Nephron progenitor cell (in vitro differentiated cells): ENCODE measurements at regions not wholly inside any gene's neighbourhood (a gene's known extent, or its start where the extent isn't known, plus 50 kb on each side); places are given as distances from the start of the nearest gene placed in this dataset.
"Not testable (repeated sequence)": the region's sequence is repeated elsewhere in the genome, so short reads cannot be mapped to it uniquely, and the experiment has no call there.

Experiments used
- DNase-seq: peaks from one replicate; pipeline ENCODE4 v3.0.0; 2021
- H3K27ac Mint-ChIP-seq: 2 replicates; pipeline ENCODE4 v1.8.0; 2021; ENCODE audit warnings: mild to moderate bottlenecking, moderate library complexity, mixed read lengths
- H3K27me3 Mint-ChIP-seq: 2 replicates; pipeline ENCODE4 v1.8.0; 2021; ENCODE audit warnings: mild to moderate bottlenecking, low read depth, mixed read lengths; ENCODE audit not compliant: poor library complexity
- H3K36me3 Mint-ChIP-seq: 2 replicates; pipeline ENCODE4 v1.8.0; 2021; ENCODE audit warnings: low read depth, mixed read lengths
- H3K4me1 Mint-ChIP-seq: 2 replicates; pipeline ENCODE4 v1.8.0; 2021; ENCODE audit warnings: mixed read lengths
- H3K4me3 Mint-ChIP-seq: 2 replicates; pipeline ENCODE4 v1.8.0; 2021; ENCODE audit warnings: mild to moderate bottlenecking, moderate library complexity, mixed read lengths
- H3K9me3 Mint-ChIP-seq: 2 replicates; pipeline ENCODE4 v1.8.0; 2021; ENCODE audit warnings: mild to moderate bottlenecking, moderate library complexity, mixed read lengths
- CTCF ChIP-seq: fragments of 200-600 bp; sonication (generic); IDR thresholded peaks from 2 replicates; pipeline ENCODE4 v1.5.0; 2021; ENCODE audit warnings: antibody characterized with exemption

- H3K27ac Mint-ChIP-seq: no peak overlapping the region
- TF ChIP-seq CTCF: no peak
- H3K27me3 Mint-ChIP-seq: peaks cover 30% of the 10 kb centered on the region
- no peak overlapping the region for H3K4me3 Mint-ChIP-seq
- no peaks in the 10 kb centered on the region for H3K36me3 Mint-ChIP-seq
- no peaks in the 10 kb centered on the region for H3K4me1 Mint-ChIP-seq
- no peak for DNase-seq
- H3K9me3 Mint-ChIP-seq: no peaks in the 10 kb centered on the region
Observed at GRCh38 chr21:33135925-33136324, 66.0 kb downstream of the OLIG1 start.

GRCh38 chr21:33136847-33137502 lies 67.0 kb downstream of the OLIG1 start:
- TF ChIP-seq CTCF: no peak

GRCh38 chr21:33139084-33139483 lies 69.1 kb downstream of the OLIG1 start:
- H3K4me3 Mint-ChIP-seq: no peak overlapping the region
- H3K9me3 Mint-ChIP-seq: no peaks in the 10 kb centered on the region
- H3K27me3 Mint-ChIP-seq: peaks cover 22% of the 10 kb centered on the region
- TF ChIP-seq CTCF: no peak
- H3K36me3 Mint-ChIP-seq: no peaks in the 10 kb centered on the region
- no peaks in the 10 kb centered on the region for H3K4me1 Mint-ChIP-seq
- no peak overlapping the region for H3K27ac Mint-ChIP-seq
- no peak for DNase-seq

More at GRCh38 chr21:33136847-33137502, 67.0 kb downstream of the OLIG1 start:
- H3K27ac Mint-ChIP-seq: no peak overlapping the region
- DNase-seq: no peak
- no peaks in the 10 kb centered on the region for H3K9me3 Mint-ChIP-seq
- peaks cover 32% of the 10 kb centered on the region for H3K27me3 Mint-ChIP-seq
- no peaks in the 10 kb centered on the region for H3K4me1 Mint-ChIP-seq
- no peak overlapping the region for H3K4me3 Mint-ChIP-seq
- H3K36me3 Mint-ChIP-seq: no peaks in the 10 kb centered on the region

- Mint-ChIP-seq H3K4me1 (no peaks in the 10 kb centered on the region), H3K36me3 (no peaks in the 10 kb centered on the region), H3K27me3 (peaks cover 23% of the 10 kb centered on the region), H3K27ac (no peak overlapping the region), H3K9me3 (no peaks in the 10 kb centered on the region), H3K4me3 (no peak overlapping the region)
- TF ChIP-seq CTCF: no peak
- no peak for DNase-seq
Observed at GRCh38 chr21:33140288-33140687, 70.3 kb downstream of the OLIG1 start.

GRCh38 chr21:33146467-33146866 lies 76.5 kb downstream of the OLIG1 start:
- no peak overlapping the region for H3K4me3 Mint-ChIP-seq
- no peak overlapping the region for H3K27ac Mint-ChIP-seq
- TF ChIP-seq CTCF: no peak
- H3K9me3 Mint-ChIP-seq: no peaks in the 10 kb centered on the region
- no peaks in the 10 kb centered on the region for H3K36me3 Mint-ChIP-seq
- no peak for DNase-seq
- H3K4me1 Mint-ChIP-seq: no peaks in the 10 kb centered on the region
- peaks cover 33% of the 10 kb centered on the region for H3K27me3 Mint-ChIP-seq

- H3K4me3 Mint-ChIP-seq: no peak overlapping the region
- H3K4me1 Mint-ChIP-seq: peaks cover 11% of the 10 kb centered on the region
- no peak overlapping the region for H3K27ac Mint-ChIP-seq
- TF ChIP-seq CTCF: no peak
- no peaks in the 10 kb centered on the region for H3K36me3 Mint-ChIP-seq
- no peak for DNase-seq
- no peaks in the 10 kb centered on the region for H3K9me3 Mint-ChIP-seq
- peaks cover 44% of the 10 kb centered on the region for H3K27me3 Mint-ChIP-seq
Observed at GRCh38 chr21:33149181-33149580, 79.2 kb downstream of the OLIG1 start.

GRCh38 chr21:33150968-33151367 lies 78.8 kb upstream of the IFNAR2 start:
- peaks cover 36% of the 10 kb centered on the region for H3K27me3 Mint-ChIP-seq
- H3K4me3 Mint-ChIP-seq, H3K9me3 Mint-ChIP-seq, DNase-seq, H3K36me3 Mint-ChIP-seq, H3K27ac Mint-ChIP-seq: not testable (repeated sequence)
- H3K4me1 Mint-ChIP-seq: peaks cover 11% of the 10 kb centered on the region
